ENCODE measurements at regions not wholly inside any gene's neighbourhood (a gene's known extent, or its start where the extent isn't known, plus 50 kb on each side); places are given as distances from the start of the nearest gene placed in this dataset.

DNA sequence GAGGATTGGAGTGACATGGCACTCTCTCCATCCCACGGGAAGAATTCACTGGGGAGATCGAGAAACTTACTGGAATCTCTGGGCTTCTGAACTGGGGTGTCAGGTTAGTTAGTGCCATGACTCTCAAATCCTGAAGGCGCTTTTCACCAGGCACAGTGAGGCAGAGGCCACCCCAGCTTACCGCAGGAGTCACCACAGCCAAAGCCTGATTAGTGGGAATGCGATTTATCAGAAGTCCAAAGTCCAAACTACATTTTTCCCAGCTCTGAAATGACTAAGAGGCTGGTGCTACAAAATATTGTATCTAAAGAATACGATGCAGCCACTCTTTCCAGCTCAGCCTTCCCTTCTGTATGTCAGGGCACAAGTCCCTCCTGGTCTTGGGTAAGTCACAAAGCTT lies 334.8 kb upstream of the SHH start:
- intact Hi-C loops (cut with micrococcal nuclease; ENCODE audit: unreplicated experiment), result no loop called here
- TF ChIP-seq, protein P1, sequence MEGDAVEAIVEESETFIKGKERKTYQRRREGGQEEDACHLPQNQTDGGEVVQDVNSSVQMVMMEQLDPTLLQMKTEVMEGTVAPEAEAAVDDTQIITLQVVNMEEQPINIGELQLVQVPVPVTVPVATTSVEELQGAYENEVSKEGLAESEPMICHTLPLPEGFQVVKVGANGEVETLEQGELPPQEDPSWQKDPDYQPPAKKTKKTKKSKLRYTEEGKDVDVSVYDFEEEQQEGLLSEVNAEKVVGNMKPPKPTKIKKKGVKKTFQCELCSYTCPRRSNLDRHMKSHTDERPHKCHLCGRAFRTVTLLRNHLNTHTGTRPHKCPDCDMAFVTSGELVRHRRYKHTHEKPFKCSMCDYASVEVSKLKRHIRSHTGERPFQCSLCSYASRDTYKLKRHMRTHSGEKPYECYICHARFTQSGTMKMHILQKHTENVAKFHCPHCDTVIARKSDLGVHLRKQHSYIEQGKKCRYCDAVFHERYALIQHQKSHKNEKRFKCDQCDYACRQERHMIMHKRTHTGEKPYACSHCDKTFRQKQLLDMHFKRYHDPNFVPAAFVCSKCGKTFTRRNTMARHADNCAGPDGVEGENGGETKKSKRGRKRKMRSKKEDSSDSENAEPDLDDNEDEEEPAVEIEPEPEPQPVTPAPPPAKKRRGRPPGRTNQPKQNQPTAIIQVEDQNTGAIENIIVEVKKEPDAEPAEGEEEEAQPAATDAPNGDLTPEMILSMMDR (conservative IDR thresholded peaks at IDR 0.05; ENCODE audit: low read depth, low read length), result no peak
- TF ChIP-seq EZH2 (IDR thresholded peaks at IDR 0.05; ENCODE audit: borderline replicate concordance, low read depth, low read length, poor library complexity, severe bottlenecking), result no peak
- Histone ChIP-seq H3K27ac (ENCODE audit: low read depth, low read length, poor library complexity, severe bottlenecking) (no peak overlapping the region), H3K9me3 (ENCODE audit: low read depth, low read length, poor library complexity, severe bottlenecking) (no peaks in the 10 kb centered on the region), H3K27me3 (replicated peaks; ENCODE audit: insufficient read depth, low read depth, low read length, poor library complexity) (peaks cover 67% of the 10 kb centered on the region), H3K4me3 (ENCODE audit: low read depth, low read length, poor library complexity, severe bottlenecking) (no peak overlapping the region), H3K36me3 (ENCODE audit: insufficient read depth, low read length, poor library complexity, severe bottlenecking) (no peaks in the 10 kb centered on the region), H3K4me1 (ENCODE audit: insufficient read depth, low read length, poor library complexity, severe bottlenecking) (no peaks in the 10 kb centered on the region)
- BruUV-seq (replicated peaks), result no TSS peak
- no peak for DNase-seq (ENCODE audit: low spot score)
- ChIA-PET CTCF (no interaction called here), POLR2A (ENCODE audit: low non-redundant PET) (no interaction called here)

DNA sequence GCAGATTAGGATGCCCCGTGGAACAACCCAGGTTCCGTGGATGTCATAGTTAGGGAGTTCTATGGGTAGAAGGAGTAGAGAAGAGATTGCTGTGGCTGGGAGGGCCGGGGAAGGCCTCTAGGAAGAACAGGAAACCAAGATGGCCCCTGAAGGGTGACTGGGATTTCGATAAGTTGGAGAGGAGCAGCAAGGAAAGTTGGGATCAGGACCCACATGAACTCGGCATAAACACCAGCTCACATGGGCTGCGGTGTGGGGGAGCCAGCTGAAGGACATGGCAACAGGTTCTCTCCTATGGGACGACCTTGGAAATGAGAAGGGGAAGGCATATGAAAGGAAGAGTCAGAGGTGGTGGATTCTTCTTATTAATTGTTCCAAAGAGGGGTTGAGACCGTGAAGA lies 333.7 kb upstream of the SHH start:
- H3K4me3 ChIP-seq (ENCODE audit: low read depth, low read length, poor library complexity, severe bottlenecking), result no peak overlapping the region
- H3K27me3 ChIP-seq (replicated peaks; ENCODE audit: insufficient read depth, low read depth, low read length, poor library complexity), result peaks cover 78% of the 10 kb centered on the region
- intact Hi-C loops (cut with micrococcal nuclease; ENCODE audit: unreplicated experiment), result no loop called here
- ChIA-PET POLR2A (ENCODE audit: low non-redundant PET) (no interaction called here), CTCF (no interaction called here)
- no peaks in the 10 kb centered on the region for H3K4me1 ChIP-seq (ENCODE audit: insufficient read depth, low read length, poor library complexity, severe bottlenecking)
- TF ChIP-seq, protein P1 (conservative IDR thresholded peaks at IDR 0.05; ENCODE audit: low read depth, low read length), result no peak
- TF ChIP-seq EZH2 (IDR thresholded peaks at IDR 0.05; ENCODE audit: borderline replicate concordance, low read depth, low read length, poor library complexity, severe bottlenecking), result no peak
- H3K36me3 ChIP-seq (ENCODE audit: insufficient read depth, low read length, poor library complexity, severe bottlenecking), result no peaks in the 10 kb centered on the region
- no peaks in the 10 kb centered on the region for H3K9me3 ChIP-seq (ENCODE audit: low read depth, low read length, poor library complexity, severe bottlenecking)
- no peak for DNase-seq (ENCODE audit: low spot score)
- no TSS peak for BruUV-seq (replicated peaks)
- no peak overlapping the region for H3K27ac ChIP-seq (ENCODE audit: low read depth, low read length, poor library complexity, severe bottlenecking)

DNA sequence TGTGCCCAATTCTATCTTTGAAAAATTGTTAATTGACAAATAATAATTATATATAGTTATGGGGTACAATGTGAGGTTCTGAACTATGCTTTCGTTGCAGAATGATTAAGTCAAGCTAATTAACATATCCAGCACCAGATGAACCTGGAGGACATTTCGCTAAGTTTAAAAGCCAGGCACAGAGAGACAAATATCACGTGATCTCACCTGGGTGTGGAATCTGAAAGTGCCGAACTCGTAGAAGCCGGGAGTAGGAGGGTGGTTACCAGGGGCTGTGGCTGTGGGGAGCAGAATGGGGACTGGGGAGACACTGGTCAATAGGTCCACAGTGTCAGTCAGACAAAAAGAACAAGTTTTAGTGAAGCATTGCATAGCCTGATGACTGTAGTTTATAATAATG lies 332.9 kb upstream of the SHH start:
- Histone ChIP-seq H3K27me3 (replicated peaks; ENCODE audit: insufficient read depth, low read depth, low read length, poor library complexity) (peaks cover 76% of the 10 kb centered on the region), H3K36me3 (ENCODE audit: insufficient read depth, low read length, poor library complexity, severe bottlenecking) (no peaks in the 10 kb centered on the region), H3K27ac (ENCODE audit: low read depth, low read length, poor library complexity, severe bottlenecking) (no peak overlapping the region), H3K9me3 (ENCODE audit: low read depth, low read length, poor library complexity, severe bottlenecking) (no peaks in the 10 kb centered on the region), H3K4me3 (ENCODE audit: low read depth, low read length, poor library complexity, severe bottlenecking) (no peak overlapping the region), H3K4me1 (ENCODE audit: insufficient read depth, low read length, poor library complexity, severe bottlenecking) (no peaks in the 10 kb centered on the region)
- TF ChIP-seq, protein P1 (conservative IDR thresholded peaks at IDR 0.05; ENCODE audit: low read depth, low read length), result no peak
- no peak for TF ChIP-seq EZH2 (IDR thresholded peaks at IDR 0.05; ENCODE audit: borderline replicate concordance, low read depth, low read length, poor library complexity, severe bottlenecking)
- DNase-seq (ENCODE audit: low spot score), result no peak
- CTCF ChIA-PET, result no interaction called here
- POLR2A ChIA-PET (ENCODE audit: low non-redundant PET), result no interaction called here
- BruUV-seq (replicated peaks), result no TSS peak
- intact Hi-C loops (cut with micrococcal nuclease; ENCODE audit: unreplicated experiment), result no loop called here
